ENCODE measurements at regions not wholly inside any gene's neighbourhood (a gene's known extent, or its start where the extent isn't known, plus 50 kb on each side); places are given as distances from the start of the nearest gene placed in this dataset.
A peak's percentile ranks its signal among the peaks of the same experiment; 100 is the strongest.

DNA sequence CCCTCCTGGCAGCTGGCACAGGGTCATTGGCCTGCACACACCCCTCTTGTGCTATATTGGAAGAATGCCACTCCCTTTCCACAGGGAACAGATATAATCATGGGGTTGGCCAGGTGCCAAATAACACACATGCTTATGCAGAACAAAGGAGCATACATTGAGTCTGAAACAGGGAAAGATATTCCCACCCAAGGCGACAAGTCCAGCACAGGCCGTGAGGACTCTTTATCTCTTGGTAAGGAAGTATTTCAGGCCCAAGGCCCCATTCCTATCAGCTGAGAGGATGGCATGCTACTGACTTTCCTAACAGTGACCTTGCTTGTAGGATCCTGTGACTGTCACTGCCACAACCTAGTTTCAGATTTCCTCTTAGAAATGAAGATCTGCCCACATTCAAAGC is 59.0 kb upstream of the STXBP6 start:
- no peak for TF ChIP-seq CTCF (IDR thresholded peaks at IDR 0.05)
- no peak for TF ChIP-seq POLR2A (IDR thresholded peaks at IDR 0.05)
- TF ChIP-seq EP300 (IDR thresholded peaks at IDR 0.05): no peak
- no peak for TF ChIP-seq POLR2AphosphoS5 (IDR thresholded peaks at IDR 0.05)
- ATAC-seq: no peak

GRCh38 chr14:25108291-25108690 is 58.3 kb upstream of the STXBP6 start:
- WGBS, 2 donors (ENCODE audit: low coverage in 1 of 2): 72 to 73% methylated on average over 2 of the region's 2 CpGs
- Histone ChIP-seq H3K9me3 (no peaks in the 10 kb centered on the region), H3K27me3 (no peaks in the 10 kb centered on the region), H3K4me1 (peaks cover 0 to 13% (median 5%) of the 10 kb centered on the region in 3 donors), H3K4me3 (no peak overlapping the region), H3K36me3 (no peaks in the 10 kb centered on the region), H3K27ac (no peak overlapping the region)
- TF ChIP-seq EP300 (IDR thresholded peaks at IDR 0.05): no peak
- TF ChIP-seq CTCF (IDR thresholded peaks at IDR 0.05): no peak
- no peak for TF ChIP-seq POLR2AphosphoS5 (IDR thresholded peaks at IDR 0.05)
- TF ChIP-seq POLR2A (IDR thresholded peaks at IDR 0.05): no peak
- no peak for ATAC-seq

More for the DNA sequence above, 59.0 kb upstream of the STXBP6 start:
- WGBS, 2 donors (ENCODE audit: low coverage in 1 of 2): 46 to 50% methylated on average over 1 to 2 of the region's 2 CpGs
- Histone ChIP-seq H3K4me3 (no peak overlapping the region), H3K27ac (peak overlapping the region in 2 of 4 donors; percentile 10 to 22), H3K9me3 (no peaks in the 10 kb centered on the region), H3K27me3 (no peaks in the 10 kb centered on the region), H3K36me3 (no peaks in the 10 kb centered on the region), H3K4me1 (peaks cover 0 to 13% (median 5%) of the 10 kb centered on the region in 3 donors)

GRCh38 chr14:25103820-25104219 is 53.9 kb upstream of the STXBP6 start:
- H3K9me3 ChIP-seq: no peaks in the 10 kb centered on the region
- no peaks in the 10 kb centered on the region for H3K36me3 ChIP-seq
- no peak overlapping the region for H3K4me3 ChIP-seq
- ATAC-seq: no peak
- H3K27ac ChIP-seq: no peak overlapping the region
- no peak for TF ChIP-seq CTCF (IDR thresholded peaks at IDR 0.05)
- no peaks in the 10 kb centered on the region for H3K27me3 ChIP-seq
- WGBS, 2 donors (ENCODE audit: low coverage in 1 of 2): 76 to 80% methylated on average over 1 to 2 of the region's 2 CpGs
- peaks cover 0 to 5% (median 2%) of the 10 kb centered on the region in 3 donors for H3K4me1 ChIP-seq

DNA sequence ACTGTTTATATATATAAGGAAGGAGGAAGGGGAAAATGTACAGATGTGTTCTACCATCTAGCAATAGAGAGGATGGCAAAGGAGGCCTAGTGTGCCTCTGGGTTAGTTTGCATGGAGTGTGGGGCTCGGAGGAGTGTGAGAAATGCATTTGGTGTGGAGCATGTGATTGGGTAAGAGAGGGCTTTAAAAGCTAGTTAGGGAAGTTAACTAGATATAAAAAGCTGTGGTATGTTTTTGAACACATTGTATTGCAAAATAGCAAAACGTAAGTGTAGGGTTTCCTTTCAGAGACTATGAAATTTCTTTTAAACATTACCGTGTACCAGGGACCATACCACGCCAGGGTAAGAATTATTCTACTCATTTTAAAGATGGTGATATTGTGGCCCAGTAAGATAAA is 53.3 kb upstream of the STXBP6 start:
- H3K27ac ChIP-seq: no peak overlapping the region
- H3K36me3 ChIP-seq: no peaks in the 10 kb centered on the region
- no peaks in the 10 kb centered on the region for H3K27me3 ChIP-seq
- 78 to 84% methylated on average over 3 to 4 of the region's 4 CpGs for WGBS, 2 donors (ENCODE audit: low coverage in 1 of 2)
- ATAC-seq: no peak
- H3K4me3 ChIP-seq: no peak overlapping the region
- H3K9me3 ChIP-seq: no peaks in the 10 kb centered on the region
- no peaks in the 10 kb centered on the region for H3K4me1 ChIP-seq
- TF ChIP-seq POLR2AphosphoS5 (IDR thresholded peaks at IDR 0.05) (no peak), EP300 (IDR thresholded peaks at IDR 0.05) (no peak), POLR2A (IDR thresholded peaks at IDR 0.05) (no peak), CTCF (IDR thresholded peaks at IDR 0.05) (no peak)

GRCh38 chr14:25102788-25103187 is 52.8 kb upstream of the STXBP6 start:
- H3K9me3 ChIP-seq: no peaks in the 10 kb centered on the region
- 100% methylated on average over 1 of the region's 1 CpG for WGBS, 2 donors (ENCODE audit: low coverage in 1 of 2)

More at GRCh38 chr14:25102788-25103187, 52.8 kb upstream of the STXBP6 start:
- Histone ChIP-seq H3K4me1 (no peaks in the 10 kb centered on the region), H3K4me3 (no peak overlapping the region), H3K27ac (no peak overlapping the region), H3K27me3 (no peaks in the 10 kb centered on the region), H3K36me3 (no peaks in the 10 kb centered on the region)
- TF ChIP-seq EP300 (IDR thresholded peaks at IDR 0.05) (no peak), POLR2AphosphoS5 (IDR thresholded peaks at IDR 0.05) (no peak), POLR2A (IDR thresholded peaks at IDR 0.05) (no peak), CTCF (IDR thresholded peaks at IDR 0.05) (no peak)
- ATAC-seq: no peak
